ENCODE measurements at regions not wholly inside any gene's neighbourhood (a gene's known extent, or its start where the extent isn't known, plus 50 kb on each side); places are given as distances from the start of the nearest gene placed in this dataset.

DNA sequence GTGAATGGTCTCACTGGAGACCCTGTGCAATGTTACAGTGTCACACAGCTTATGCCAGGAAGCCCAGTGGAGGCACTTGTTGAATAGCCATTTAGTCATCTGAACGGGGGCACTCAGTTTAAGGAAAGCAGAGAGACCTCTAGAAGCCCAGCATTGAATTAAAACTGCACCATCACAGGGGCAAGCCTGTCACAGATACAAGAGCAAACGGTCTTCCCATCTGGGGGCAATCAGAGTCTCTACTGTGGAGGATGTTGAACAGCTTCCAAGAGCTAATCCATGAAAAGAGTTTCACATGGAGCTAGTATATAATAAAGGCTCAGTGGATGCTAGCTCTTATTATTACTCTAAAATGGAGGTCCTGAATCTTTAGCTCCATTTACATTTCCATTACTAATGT lies 553.7 kb upstream of the ARRDC4 start (continued):
- no peak for TF ChIP-seq ZNF311 (CRISPR knock-in tag; IDR thresholded peaks at IDR 0.05)
- TF ChIP-seq TBL1XR1 (IDR thresholded peaks at IDR 0.05; ENCODE audit: low read length in 2 of 2) = no peak
- TF ChIP-seq L3MBTL2 (IDR thresholded peaks at IDR 0.05) = no peak
- TF ChIP-seq CHCHD3 (CRISPR knock-in tag; IDR thresholded peaks at IDR 0.05) = no peak
- TF ChIP-seq CHD2 (IDR thresholded peaks at IDR 0.05; ENCODE audit: low read depth, low read length) = no peak
- TF ChIP-seq, protein P1, sequence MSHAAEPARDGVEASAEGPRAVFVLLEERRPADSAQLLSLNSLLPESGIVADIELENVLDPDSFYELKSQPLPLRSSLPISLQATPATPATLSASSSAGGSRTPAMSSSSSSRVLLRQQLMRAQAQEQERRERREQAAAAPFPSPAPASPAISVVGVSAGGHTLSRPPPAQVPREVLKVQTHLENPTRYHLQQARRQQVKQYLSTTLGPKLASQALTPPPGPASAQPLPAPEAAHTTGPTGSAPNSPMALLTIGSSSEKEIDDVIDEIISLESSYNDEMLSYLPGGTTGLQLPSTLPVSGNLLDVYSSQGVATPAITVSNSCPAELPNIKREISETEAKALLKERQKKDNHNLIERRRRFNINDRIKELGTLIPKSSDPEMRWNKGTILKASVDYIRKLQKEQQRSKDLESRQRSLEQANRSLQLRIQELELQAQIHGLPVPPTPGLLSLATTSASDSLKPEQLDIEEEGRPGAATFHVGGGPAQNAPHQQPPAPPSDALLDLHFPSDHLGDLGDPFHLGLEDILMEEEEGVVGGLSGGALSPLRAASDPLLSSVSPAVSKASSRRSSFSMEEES (CRISPR knock-in tag; IDR thresholded peaks at IDR 0.05) = no peak
- no peak for TF ChIP-seq ZNF586 (CRISPR knock-in tag; conservative IDR thresholded peaks at IDR 0.05)
- TF ChIP-seq, protein P2, sequence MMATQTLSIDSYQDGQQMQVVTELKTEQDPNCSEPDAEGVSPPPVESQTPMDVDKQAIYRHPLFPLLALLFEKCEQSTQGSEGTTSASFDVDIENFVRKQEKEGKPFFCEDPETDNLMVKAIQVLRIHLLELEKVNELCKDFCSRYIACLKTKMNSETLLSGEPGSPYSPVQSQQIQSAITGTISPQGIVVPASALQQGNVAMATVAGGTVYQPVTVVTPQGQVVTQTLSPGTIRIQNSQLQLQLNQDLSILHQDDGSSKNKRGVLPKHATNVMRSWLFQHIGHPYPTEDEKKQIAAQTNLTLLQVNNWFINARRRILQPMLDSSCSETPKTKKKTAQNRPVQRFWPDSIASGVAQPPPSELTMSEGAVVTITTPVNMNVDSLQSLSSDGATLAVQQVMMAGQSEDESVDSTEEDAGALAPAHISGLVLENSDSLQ (IDR thresholded peaks at IDR 0.05) = no peak
- TF ChIP-seq ZFP36 (IDR thresholded peaks at IDR 0.05; ENCODE audit: low read depth, low read length, partially characterized antibody) = no peak

DNA sequence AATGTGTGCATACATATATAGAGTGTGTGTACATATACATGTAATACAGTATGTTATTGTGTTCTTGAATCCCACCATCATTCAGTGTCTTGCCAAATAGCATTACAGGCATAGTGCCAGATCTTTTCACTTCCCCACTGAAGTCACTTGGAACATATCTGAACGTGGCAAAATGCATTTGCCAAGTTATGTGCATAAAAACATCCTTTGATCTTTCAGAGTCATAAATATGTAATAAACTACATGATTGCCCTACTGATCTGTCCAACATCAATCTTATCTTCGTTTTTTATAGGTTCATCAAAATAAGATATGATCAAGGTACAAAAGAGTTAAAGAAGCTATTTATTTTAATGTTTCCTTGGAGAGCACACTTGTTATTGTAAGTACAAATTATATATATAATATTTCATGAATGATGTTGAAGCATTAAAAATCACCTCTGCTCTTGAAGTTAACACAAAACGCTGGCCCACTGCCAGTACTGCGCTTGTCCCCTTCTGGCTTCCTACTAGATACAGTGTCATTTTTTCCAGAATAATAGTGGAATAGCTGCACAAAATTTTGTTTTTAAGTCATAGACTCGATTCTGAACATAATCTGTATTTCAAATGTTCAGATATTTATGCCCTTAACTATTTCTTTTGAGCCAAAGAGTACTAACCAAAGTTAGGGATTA lies 549.5 kb upstream of the ARRDC4 start:
- H3K36me3 ChIP-seq (ENCODE audit: control insufficient read depth, insufficient read depth, low read length) = no peaks in the 10 kb centered on the region
- WGBS (ENCODE audit: insufficient coverage, low coverage, missing lambda C conversion rate) = 1% methylated on average over 5 of the region's 5 CpGs
- no peaks in the 10 kb centered on the region for H3K79me2 ChIP-seq (ENCODE audit: control insufficient read depth, insufficient read depth, low read length)
- ATAC-seq (no peak), FAIRE-seq (no peak), DNase-seq (ENCODE audit: extremely low read depth in 1 of 4, low spot score in 3 of 4) (no peak)
- no peak overlapping the region for H3K4me3 ChIP-seq
- no TSS peak for BruUV-seq (replicated peaks)
- H3K4me1 ChIP-seq (replicated peaks in 1 of 2; ENCODE audit: control insufficient read depth in 2 of 2, insufficient read depth in 2 of 2, low read length in 2 of 2) = no peaks in the 10 kb centered on the region
- intact Hi-C loops (cut with micrococcal nuclease) = no loop called here
- H3K4me2 ChIP-seq (ENCODE audit: insufficient read depth, low read length) = no peak overlapping the region
- H3K27me3 ChIP-seq (ENCODE audit: control insufficient read depth in 2 of 2, insufficient read depth in 2 of 2, low read length in 2 of 2) = no peaks in the 10 kb centered on the region
- in situ Hi-C loops (cut with MboI) = no loop called here
- ChIA-PET POLR2A (no interaction called here), CTCF (ENCODE audit: low intra/inter-chr PET ratio) (no interaction called here)
- H4K20me1 ChIP-seq (replicated peaks; ENCODE audit: control insufficient read depth, insufficient read depth, low read length) = no peaks in the 10 kb centered on the region
- no peaks in the 10 kb centered on the region for H3K9me1 ChIP-seq (ENCODE audit: control insufficient read depth, insufficient read depth, low read length)
- no peak overlapping the region for H2AFZ ChIP-seq (ENCODE audit: low read depth, low read length)
- 0 out of 2 replicates have a peak, but pooled peaks cover 1% of the 10 kb centered on the region for H3K9me3 ChIP-seq (replicated peaks; ENCODE audit: control insufficient read depth, insufficient read depth, low read depth, low read length)
- H3K9ac ChIP-seq (ENCODE audit: insufficient read depth in 1 of 2, low read depth in 2 of 2, low read length in 2 of 2) = no peak overlapping the region
- no peak overlapping the region for H3K27ac ChIP-seq (ENCODE audit: extremely low read depth, low read depth, low read length)
- TF ChIP-seq ZFP36 (IDR thresholded peaks at IDR 0.05; ENCODE audit: low read depth, low read length, partially characterized antibody) (no peak), ZNF586 (CRISPR knock-in tag; conservative IDR thresholded peaks at IDR 0.05) (no peak), POLR3G (IDR thresholded peaks at IDR 0.05; ENCODE audit: extremely low read depth, insufficient read length, insufficient replicate concordance) (no peak), HIVEP1 (CRISPR knock-in tag; IDR thresholded peaks at IDR 0.05) (no peak), BHLHE40 (IDR thresholded peaks at IDR 0.05; ENCODE audit: low read length) (no peak)
- TF ChIP-seq, protein P3, sequence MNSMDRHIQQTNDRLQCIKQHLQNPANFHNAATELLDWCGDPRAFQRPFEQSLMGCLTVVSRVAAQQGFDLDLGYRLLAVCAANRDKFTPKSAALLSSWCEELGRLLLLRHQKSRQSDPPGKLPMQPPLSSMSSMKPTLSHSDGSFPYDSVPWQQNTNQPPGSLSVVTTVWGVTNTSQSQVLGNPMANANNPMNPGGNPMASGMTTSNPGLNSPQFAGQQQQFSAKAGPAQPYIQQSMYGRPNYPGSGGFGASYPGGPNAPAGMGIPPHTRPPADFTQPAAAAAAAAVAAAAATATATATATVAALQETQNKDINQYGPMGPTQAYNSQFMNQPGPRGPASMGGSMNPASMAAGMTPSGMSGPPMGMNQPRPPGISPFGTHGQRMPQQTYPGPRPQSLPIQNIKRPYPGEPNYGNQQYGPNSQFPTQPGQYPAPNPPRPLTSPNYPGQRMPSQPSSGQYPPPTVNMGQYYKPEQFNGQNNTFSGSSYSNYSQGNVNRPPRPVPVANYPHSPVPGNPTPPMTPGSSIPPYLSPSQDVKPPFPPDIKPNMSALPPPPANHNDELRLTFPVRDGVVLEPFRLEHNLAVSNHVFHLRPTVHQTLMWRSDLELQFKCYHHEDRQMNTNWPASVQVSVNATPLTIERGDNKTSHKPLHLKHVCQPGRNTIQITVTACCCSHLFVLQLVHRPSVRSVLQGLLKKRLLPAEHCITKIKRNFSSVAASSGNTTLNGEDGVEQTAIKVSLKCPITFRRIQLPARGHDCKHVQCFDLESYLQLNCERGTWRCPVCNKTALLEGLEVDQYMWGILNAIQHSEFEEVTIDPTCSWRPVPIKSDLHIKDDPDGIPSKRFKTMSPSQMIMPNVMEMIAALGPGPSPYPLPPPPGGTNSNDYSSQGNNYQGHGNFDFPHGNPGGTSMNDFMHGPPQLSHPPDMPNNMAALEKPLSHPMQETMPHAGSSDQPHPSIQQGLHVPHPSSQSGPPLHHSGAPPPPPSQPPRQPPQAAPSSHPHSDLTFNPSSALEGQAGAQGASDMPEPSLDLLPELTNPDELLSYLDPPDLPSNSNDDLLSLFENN (IDR thresholded peaks at IDR 0.05; ENCODE audit: low read depth in 2 of 2, low read length in 2 of 2) = no peak
- TF ChIP-seq, protein P4, sequence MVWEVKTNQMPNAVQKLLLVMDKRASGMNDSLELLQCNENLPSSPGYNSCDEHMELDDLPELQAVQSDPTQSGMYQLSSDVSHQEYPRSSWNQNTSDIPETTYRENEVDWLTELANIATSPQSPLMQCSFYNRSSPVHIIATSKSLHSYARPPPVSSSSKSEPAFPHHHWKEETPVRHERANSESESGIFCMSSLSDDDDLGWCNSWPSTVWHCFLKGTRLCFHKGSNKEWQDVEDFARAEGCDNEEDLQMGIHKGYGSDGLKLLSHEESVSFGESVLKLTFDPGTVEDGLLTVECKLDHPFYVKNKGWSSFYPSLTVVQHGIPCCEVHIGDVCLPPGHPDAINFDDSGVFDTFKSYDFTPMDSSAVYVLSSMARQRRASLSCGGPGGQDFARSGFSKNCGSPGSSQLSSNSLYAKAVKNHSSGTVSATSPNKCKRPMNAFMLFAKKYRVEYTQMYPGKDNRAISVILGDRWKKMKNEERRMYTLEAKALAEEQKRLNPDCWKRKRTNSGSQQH (CRISPR knock-in tag; IDR thresholded peaks at IDR 0.05) = no peak

All from K562 (cell line).